IMR-90 (cell line): ENCODE measurements at regions not wholly inside any gene's neighbourhood (a gene's known extent, or its start where the extent isn't known, plus 50 kb on each side); places are given as distances from the start of the nearest gene placed in this dataset.

Experiments
- ATAC-seq: fragments of 200-7000 bp; cut with Tn5 transposase; 2 replicates; pipeline ENCODE4 v1.9.1; 2020; ENCODE audit warnings: low read depth, mild to moderate bottlenecking, moderate library complexity
- BruUV-seq: library from RNA; stranded (reverse); fragments of 400-500 nt; replicated peaks from 2 replicates; lab custom pipeline; 2021; lab: Mats Ljungman, UMichigan
- CTCF ChIA-PET: fragments of 300-600 bp; formaldehyde crosslinking; extraction: SDS; loops from one replicate; lab custom pipeline; 2021; ENCODE audit warnings: antibody characterized with exemption; lab: Yijun Ruan, JAX
- POLR2A ChIA-PET: fragments of 300-600 bp; sonication (Branson Sonifier 250); formaldehyde crosslinking; loops from one replicate; lab custom pipeline; 2022; ENCODE audit warnings: antibody characterized with exemption; ENCODE audit not compliant: unreplicated experiment; lab: Charles Lee
- DNase-seq: peaks from one replicate; pipeline ENCODE4 v3.0.0; 2013
- H2AFZ ChIP-seq: replicated peaks from 2 replicates; pipeline ENCODE3; 2013; ENCODE audit warnings: low read length, mild to moderate bottlenecking; ENCODE audit not compliant: poor library complexity
- H2AK5ac ChIP-seq: 2 replicates; pipeline ENCODE4 v1.6.1; 2013; ENCODE audit warnings: low read depth, low read length, inconsistent platforms
- H2AK9ac ChIP-seq: replicated peaks from 2 replicates; pipeline ENCODE3; 2013; ENCODE audit warnings: mild to moderate bottlenecking, low read depth, low read length, moderate library complexity; ENCODE audit not compliant: poor library complexity
- H2BK120ac ChIP-seq: 2 replicates; pipeline ENCODE4 v1.6.1; 2013; ENCODE audit warnings: low read depth, low read length, inconsistent platforms
- H2BK15ac ChIP-seq: 3 replicates; pipeline ENCODE4 v1.6.1; 2013; ENCODE audit warnings: low read depth, low read length, inconsistent platforms
- H2BK20ac ChIP-seq: 2 replicates; pipeline ENCODE4 v1.6.1; 2013; ENCODE audit warnings: low read depth, mild to moderate bottlenecking, inconsistent platforms, low read length, moderate library complexity
- H2BK5ac ChIP-seq: 2 replicates; pipeline ENCODE4 v1.6.1; 2013; ENCODE audit warnings: mild to moderate bottlenecking, low read depth, low read length, inconsistent platforms; ENCODE audit not compliant: poor library complexity, severe bottlenecking
- H3K14ac ChIP-seq: replicated peaks from 2 replicates; pipeline ENCODE4 v1.6.1; 2013; ENCODE audit warnings: low read depth, low read length, inconsistent platforms
- H3K18ac ChIP-seq: 2 replicates; pipeline ENCODE4 v1.6.1; 2013; ENCODE audit warnings: low read depth, low read length, control low read depth
- H3K23ac ChIP-seq: 2 replicates; pipeline ENCODE4 v1.6.1; 2013; ENCODE audit warnings: low read depth, low read length, inconsistent platforms
- H3K27ac ChIP-seq: 2 replicates; pipeline ENCODE4 v1.5.1; 2013; ENCODE audit warnings: mild to moderate bottlenecking, control low read depth, low read length; ENCODE audit not compliant: insufficient read depth
- H3K27me3 ChIP-seq: 2 replicates; pipeline ENCODE4 v1.6.1; 2013; ENCODE audit warnings: low read length; ENCODE audit not compliant: control insufficient read depth, insufficient read depth
- H3K36me3 ChIP-seq: 2 replicates; pipeline ENCODE4 v1.6.1; 2013; ENCODE audit warnings: low read length, mixed read lengths; ENCODE audit not compliant: control insufficient read depth, insufficient read depth
- H3K4ac ChIP-seq: 2 replicates; pipeline ENCODE4 v1.6.1; 2013; ENCODE audit warnings: low read depth, low read length, inconsistent platforms
- H3K4me1 ChIP-seq: 2 replicates; pipeline ENCODE4 v1.6.1; 2013; ENCODE audit warnings: low read length, mixed read lengths; ENCODE audit not compliant: control insufficient read depth, insufficient read depth
- H3K4me2 ChIP-seq: 2 replicates; pipeline ENCODE4 v1.6.1; 2013; ENCODE audit warnings: low read depth, mild to moderate bottlenecking, control low read depth, low read length, moderate library complexity
- H3K4me3 ChIP-seq: 2 replicates; pipeline ENCODE4 v1.5.1; 2013; ENCODE audit warnings: low read depth, mild to moderate bottlenecking, control low read depth, low read length, moderate library complexity; ENCODE audit not compliant: insufficient read depth
- H3K56ac ChIP-seq: 2 replicates; pipeline ENCODE4 v1.6.1; 2013; ENCODE audit warnings: low read length, inconsistent platforms; ENCODE audit not compliant: insufficient read depth; ENCODE audit errors: extremely low read depth
- H3K79me1 ChIP-seq, 2 experiments: 2 replicates each; pipeline ENCODE4 v1.6.1; 2013; ENCODE audit warnings: low read length in 2 of 2, inconsistent platforms in 1 of 2, low read depth in 1 of 2
- H3K9ac ChIP-seq: 2 replicates; pipeline ENCODE4 v1.6.1; 2013; ENCODE audit warnings: low read depth, low read length, control low read depth
- H3K9me1 ChIP-seq: 2 replicates; pipeline ENCODE4 v1.6.1; 2013; ENCODE audit warnings: low read length, inconsistent platforms; ENCODE audit not compliant: insufficient read depth
- H3K9me3 ChIP-seq: 2 replicates; pipeline ENCODE4 v1.6.1; 2013; ENCODE audit warnings: low read length; ENCODE audit not compliant: control insufficient read depth, insufficient read depth
- H4K20me1 ChIP-seq: 2 replicates; pipeline ENCODE4 v1.6.1; 2013; ENCODE audit warnings: low read length, inconsistent platforms; ENCODE audit not compliant: insufficient read depth
- H4K5ac ChIP-seq: 2 replicates; pipeline ENCODE4 v1.6.1; 2013; ENCODE audit warnings: mild to moderate bottlenecking, low read depth, low read length, control low read depth
- H4K8ac ChIP-seq, 2 experiments: 2 replicates each; pipeline ENCODE4 v1.6.1; 2013; ENCODE audit warnings: low read depth in 2 of 2, low read length in 2 of 2, control low read depth in 1 of 2, inconsistent platforms in 1 of 2
- H4K91ac ChIP-seq: 2 replicates; pipeline ENCODE4 v1.6.1; 2013; ENCODE audit warnings: low read depth, low read length, inconsistent platforms; ENCODE audit not compliant: insufficient read depth
- CEBPB ChIP-seq: IDR thresholded peaks from 2 replicates; pipeline ENCODE4 v1.6.1; 2012; ENCODE audit warnings: low read depth, low read length, improper control_type of control experiment
- ELK1 ChIP-seq: fragments of 150-350 bp; IDR thresholded peaks from 2 replicates; pipeline ENCODE4 v1.6.1; 2016; ENCODE audit warnings: low read depth, mild to moderate bottlenecking, low read length, moderate library complexity, borderline replicate concordance
- NFE2L2 ChIP-seq: fragments of 150-350 bp; IDR thresholded peaks from 2 replicates; pipeline ENCODE4 v1.6.1; 2016; ENCODE audit warnings: low read depth, mild to moderate bottlenecking, low read length
- WGBS, 2 experiments: methylation state at CpG; one replicate each; pipeline versions ENCODE4 v1.1.5 to v1.1.7; 2013; ENCODE audit warnings: missing lambda C conversion rate in 2 of 2; ENCODE audit not compliant: insufficient read length in 1 of 2; ENCODE audit errors: extremely low coverage in 2 of 2; 5-methylcytosine and 5-hydroxymethylcytosine counted together
- dilution Hi-C: fragments of 300-500 bp; cut with HindIII; formaldehyde crosslinking; loops from one replicate; pipeline ENCODE4 v1.14.3; 2018; ENCODE audit warnings: low sequenced_read_pairs; ENCODE audit not compliant: unreplicated experiment
- in situ Hi-C: fragments of 300-500 bp; cut with MboI; formaldehyde crosslinking; loops from 3 replicates; pipeline ENCODE4 v1.14.3; 2019; ENCODE audit warnings: low sequenced_read_pairs, inconsistent platforms, mixed read lengths
- intact Hi-C: fragments of 100-400 bp; cut with micrococcal nuclease; formaldehyde crosslinking; loops from 2 replicates; pipeline ENCODE4 v1.10.0; 2022

GRCh38 chr2:52611759-52612158 lies 1155.8 kb upstream of the CHAC2 start:
- Histone ChIP-seq H2AFZ (no peak overlapping the region), H2AK5ac (no peak overlapping the region), H4K91ac (no peak overlapping the region), H3K23ac (no peak overlapping the region), H2BK15ac (no peak overlapping the region), H3K79me1 (no peaks in the 10 kb centered on the region), H3K36me3 (no peaks in the 10 kb centered on the region), H3K4me1 (no peaks in the 10 kb centered on the region), H3K56ac (no peak overlapping the region), H3K4ac (no peak overlapping the region), H2BK20ac (no peak overlapping the region), H4K8ac (no peak overlapping the region), H3K4me3 (no peak overlapping the region), H3K27ac (no peak overlapping the region), H2BK120ac (no peak overlapping the region), H3K18ac (no peak overlapping the region), H3K27me3 (no peaks in the 10 kb centered on the region), H2AK9ac (no peak overlapping the region), H3K4me2 (no peak overlapping the region), H4K20me1 (no peaks in the 10 kb centered on the region), H3K14ac (no peak overlapping the region), H4K5ac (no peak overlapping the region), H3K9ac (no peak overlapping the region), H2BK5ac (no peak overlapping the region), H3K9me3 (no peaks in the 10 kb centered on the region), H3K9me1 (no peaks in the 10 kb centered on the region)
- in situ Hi-C loops (no loop called here), dilution Hi-C loops (no loop called here), intact Hi-C loops (loop anchor here (10.0 kb wide), 1 partner anchor 467 kb away; no protein-coding TSS in a partner anchor)
- WGBS, 2 experiments: no CpG with 5 or more reads among the region's 2 CpGs
- BruUV-seq: no TSS peak
- TF ChIP-seq CEBPB: no peak
- TF ChIP-seq NFE2L2: no peak
- no peak for TF ChIP-seq ELK1
- ATAC-seq (no peak), DNase-seq (no peak)
- POLR2A ChIA-PET: no interaction called here
- CTCF ChIA-PET: no interaction called here
